H9 (cell line): ENCODE measurements at regions not wholly inside any gene's neighbourhood (a gene's known extent, or its start where the extent isn't known, plus 50 kb on each side); places are given as distances from the start of the nearest gene placed in this dataset.

ENCODE experiments used
- DNase-seq: peaks from one replicate; pipeline ENCODE4 v3.0.0-alpha.2; 2017
- H2AFZ ChIP-seq: one replicate; pipeline ENCODE4 v1.6.1; 2013; ENCODE audit warnings: mild to moderate bottlenecking, low read length, control low read depth, moderate library complexity
- H2AK5ac ChIP-seq: 2 replicates; pipeline ENCODE4 v1.6.1; 2013; ENCODE audit warnings: low read length, control low read depth, mixed read lengths; ENCODE audit not compliant: insufficient read length
- H2BK120ac ChIP-seq: one replicate; pipeline ENCODE4 v1.6.1; 2013; ENCODE audit warnings: low read depth, mild to moderate bottlenecking, low read length, control low read depth, inconsistent platforms; ENCODE audit not compliant: poor library complexity, severe bottlenecking
- H2BK12ac ChIP-seq: 2 replicates; pipeline ENCODE4 v1.6.1; 2013; ENCODE audit warnings: low read length, control low read depth, mixed read lengths, low read depth; ENCODE audit not compliant: insufficient read length
- H2BK15ac ChIP-seq: 2 replicates; pipeline ENCODE4 v1.6.1; 2013; ENCODE audit warnings: low read depth, low read length, control low read depth
- H2BK20ac ChIP-seq: one replicate; pipeline ENCODE4 v1.6.1; 2013; ENCODE audit warnings: low read depth, mild to moderate bottlenecking, low read length, control low read depth, inconsistent platforms; ENCODE audit not compliant: poor library complexity, severe bottlenecking
- H2BK5ac ChIP-seq: 2 replicates; pipeline ENCODE4 v1.6.1; 2013; ENCODE audit warnings: low read length, control low read depth, mixed read lengths; ENCODE audit not compliant: insufficient read length
- H3K14ac ChIP-seq: 2 replicates; pipeline ENCODE4 v1.6.1; 2013; ENCODE audit warnings: low read length, control low read depth; ENCODE audit not compliant: insufficient read depth
- H3K18ac ChIP-seq: 2 replicates; pipeline ENCODE4 v1.6.1; 2013; ENCODE audit warnings: low read depth, mild to moderate bottlenecking, mixed read lengths, low read length, control low read depth; ENCODE audit not compliant: insufficient read length
- H3K23ac ChIP-seq: 2 replicates; pipeline ENCODE4 v1.6.1; 2013; ENCODE audit warnings: low read length, control low read depth, mixed read lengths, low read depth; ENCODE audit not compliant: insufficient read length
- H3K23me2 ChIP-seq: 2 replicates; pipeline ENCODE4 v1.6.1; 2013; ENCODE audit warnings: low read depth, mild to moderate bottlenecking, mixed read lengths, low read length, control low read depth; ENCODE audit not compliant: insufficient read length, poor library complexity, severe bottlenecking
- H3K27ac ChIP-seq: 2 replicates; pipeline ENCODE4 v1.5.1; 2013; ENCODE audit warnings: low read length, control low read depth, mixed read lengths, low read depth; ENCODE audit not compliant: insufficient read length
- H3K27me3 ChIP-seq: 2 replicates; pipeline ENCODE4 v1.6.1; 2013; ENCODE audit warnings: low read length, control low read depth, inconsistent platforms; ENCODE audit not compliant: insufficient read depth
- H3K4ac ChIP-seq: 2 replicates; pipeline ENCODE4 v1.6.1; 2013; ENCODE audit warnings: low read depth, mild to moderate bottlenecking, control low read depth, inconsistent platforms, low read length, moderate library complexity
- H3K4me1 ChIP-seq: 2 replicates; pipeline ENCODE4 v1.6.1; 2013; ENCODE audit warnings: low read length, control low read depth, inconsistent platforms; ENCODE audit not compliant: insufficient read depth
- H3K4me2 ChIP-seq: 2 replicates; pipeline ENCODE4 v1.6.1; 2013; ENCODE audit warnings: low read length, control low read depth, mixed read lengths; ENCODE audit not compliant: insufficient read length, insufficient read depth
- H3K56ac ChIP-seq: 2 replicates; pipeline ENCODE4 v1.6.1; 2013; ENCODE audit warnings: low read depth, mild to moderate bottlenecking, mixed read lengths, low read length, control low read depth; ENCODE audit not compliant: insufficient read length
- H3K79me1 ChIP-seq: 2 replicates; pipeline ENCODE4 v1.6.1; 2013; ENCODE audit warnings: low read depth, mild to moderate bottlenecking, moderate library complexity, low read length, control low read depth, inconsistent platforms; ENCODE audit not compliant: insufficient read depth, poor library complexity, severe bottlenecking
- H3K79me2 ChIP-seq: 2 replicates; pipeline ENCODE4 v1.6.1; 2013; ENCODE audit warnings: low read length, control low read depth, inconsistent platforms; ENCODE audit not compliant: insufficient read depth
- H3K9ac ChIP-seq: 2 replicates; pipeline ENCODE4 v1.6.1; 2013; ENCODE audit warnings: low read length, control low read depth, mixed read lengths; ENCODE audit not compliant: insufficient read length; ENCODE audit errors: extremely low read depth
- H3K9me3 ChIP-seq: one replicate; pipeline ENCODE4 v1.6.1; 2013; ENCODE audit warnings: low read depth, low read length, inconsistent platforms; ENCODE audit not compliant: control insufficient read depth
- H3T11ph ChIP-seq: one replicate; pipeline ENCODE4 v1.6.1; 2013; ENCODE audit warnings: mild to moderate bottlenecking, low read length, control low read depth, inconsistent platforms
- H4K20me1 ChIP-seq: one replicate; pipeline ENCODE4 v1.6.1; 2013; ENCODE audit not compliant: control insufficient read depth, insufficient read length, insufficient read depth
- H4K5ac ChIP-seq: 2 replicates; pipeline ENCODE4 v1.6.1; 2013; ENCODE audit warnings: low read depth, mild to moderate bottlenecking, mixed read lengths, low read length, control low read depth; ENCODE audit not compliant: insufficient read length
- H4K8ac ChIP-seq: replicated peaks from 2 replicates; pipeline ENCODE4 v1.6.1; 2013; ENCODE audit warnings: low read length, control low read depth, mixed read lengths, low read depth; ENCODE audit not compliant: insufficient read length
- H4K91ac ChIP-seq: 2 replicates; pipeline ENCODE4 v1.6.1; 2013; ENCODE audit warnings: low read depth, mild to moderate bottlenecking, moderate library complexity, mixed read lengths, low read length, control low read depth; ENCODE audit not compliant: insufficient read length
- H3K27ac Mint-ChIP-seq, 3 experiments: 2 replicates in 2 of 3; 3 replicates in 1 of 3; pipeline ENCODE4 v1.8.0; 2020 to 2021; ENCODE audit warnings: mixed read lengths in 3 of 3, mild to moderate bottlenecking in 1 of 3, moderate library complexity in 1 of 3
- H3K27me3 Mint-ChIP-seq: 2 replicates; pipeline ENCODE4 v1.8.0; 2021; ENCODE audit warnings: low read depth, mild to moderate bottlenecking, moderate library complexity, mixed read lengths
- H3K36me3 Mint-ChIP-seq, 3 experiments: 2 replicates in 2 of 3; 3 replicates in 1 of 3; pipeline ENCODE4 v1.8.0; 2020 to 2021; ENCODE audit warnings: low read depth in 3 of 3, mixed read lengths in 3 of 3; ENCODE audit not compliant: insufficient read depth in 1 of 3
- H3K4me1 Mint-ChIP-seq, 2 experiments: 2 replicates each; pipeline ENCODE4 v1.8.0; 2020; ENCODE audit warnings: mixed read lengths in 2 of 2
- H3K4me3 Mint-ChIP-seq, 2 experiments: 2 replicates in 1 of 2; 3 replicates in 1 of 2; pipeline ENCODE4 v1.8.0; 2020 to 2021; ENCODE audit warnings: mild to moderate bottlenecking in 2 of 2, mixed read lengths in 2 of 2, moderate library complexity in 1 of 2
- H3K9me3 Mint-ChIP-seq, 2 experiments: 2 replicates in 1 of 2; 3 replicates in 1 of 2; pipeline ENCODE4 v1.8.0; 2020; ENCODE audit warnings: mild to moderate bottlenecking in 2 of 2, mixed read lengths in 2 of 2, moderate library complexity in 1 of 2
- WGBS: extraction: QIAGEN DNeasy Blood & Tissue Kit; methylation state at CpG from one replicate; pipeline ENCODE4 v1.1.7; 2013; ENCODE audit warnings: missing lambda C conversion rate, low lambda C conversion rate, mixed read lengths; ENCODE audit not compliant: insufficient read length; ENCODE audit errors: extremely low coverage; 5-methylcytosine and 5-hydroxymethylcytosine counted together
- TF ChIP-seq, protein P1 (sequence below): fragments of 200-600 bp; sonication (generic); conservative IDR thresholded peaks from 3 replicates; pipeline ENCODE4 v1.8.0; 2021; ENCODE audit warnings: antibody characterized with exemption, mild to moderate bottlenecking

- no peak overlapping the region for H3K56ac ChIP-seq
- no peak overlapping the region for H2BK20ac ChIP-seq
- H3K9me3 Mint-ChIP-seq, result no peaks in the 10 kb centered on the region
- H3K4ac ChIP-seq, result no peak overlapping the region
- H3K4me3 Mint-ChIP-seq, result no peak overlapping the region
- no peak overlapping the region for H3K14ac ChIP-seq
- no peak overlapping the region for H2BK5ac ChIP-seq
- H3K9me3 ChIP-seq, result no peaks in the 10 kb centered on the region
- no peaks in the 10 kb centered on the region for H3K23me2 ChIP-seq
- no peak overlapping the region for H3K27ac Mint-ChIP-seq
- no peak overlapping the region for H2AK5ac ChIP-seq
- H3K79me1 ChIP-seq, result no peaks in the 10 kb centered on the region
- TF ChIP-seq, protein P1, sequence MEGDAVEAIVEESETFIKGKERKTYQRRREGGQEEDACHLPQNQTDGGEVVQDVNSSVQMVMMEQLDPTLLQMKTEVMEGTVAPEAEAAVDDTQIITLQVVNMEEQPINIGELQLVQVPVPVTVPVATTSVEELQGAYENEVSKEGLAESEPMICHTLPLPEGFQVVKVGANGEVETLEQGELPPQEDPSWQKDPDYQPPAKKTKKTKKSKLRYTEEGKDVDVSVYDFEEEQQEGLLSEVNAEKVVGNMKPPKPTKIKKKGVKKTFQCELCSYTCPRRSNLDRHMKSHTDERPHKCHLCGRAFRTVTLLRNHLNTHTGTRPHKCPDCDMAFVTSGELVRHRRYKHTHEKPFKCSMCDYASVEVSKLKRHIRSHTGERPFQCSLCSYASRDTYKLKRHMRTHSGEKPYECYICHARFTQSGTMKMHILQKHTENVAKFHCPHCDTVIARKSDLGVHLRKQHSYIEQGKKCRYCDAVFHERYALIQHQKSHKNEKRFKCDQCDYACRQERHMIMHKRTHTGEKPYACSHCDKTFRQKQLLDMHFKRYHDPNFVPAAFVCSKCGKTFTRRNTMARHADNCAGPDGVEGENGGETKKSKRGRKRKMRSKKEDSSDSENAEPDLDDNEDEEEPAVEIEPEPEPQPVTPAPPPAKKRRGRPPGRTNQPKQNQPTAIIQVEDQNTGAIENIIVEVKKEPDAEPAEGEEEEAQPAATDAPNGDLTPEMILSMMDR, result no peak
- H4K5ac ChIP-seq, result no peak overlapping the region
- peaks cover 4% of the 10 kb centered on the region; the same call in 1 of the 2 replicates for H3K4me1 ChIP-seq
- H3K18ac ChIP-seq, result no peak overlapping the region
- H3K9ac ChIP-seq, result no peak overlapping the region
- DNase-seq, result no peak
- H2BK15ac ChIP-seq, result no peak overlapping the region
- H3K4me2 ChIP-seq, result no peak overlapping the region
- H4K20me1 ChIP-seq, result no peaks in the 10 kb centered on the region
- H3K27me3 ChIP-seq, result no peaks in the 10 kb centered on the region
- no CpG with 5 or more reads among the region's 1 CpG for WGBS
- H2BK12ac ChIP-seq, result no peak overlapping the region
- H3K27ac ChIP-seq, result no peak overlapping the region
- H3T11ph ChIP-seq, result no peak overlapping the region
- H3K4me1 Mint-ChIP-seq, result peaks cover 13 to 25% of the 10 kb centered on the region in 2 experiments
- H4K91ac ChIP-seq, result no peak overlapping the region
- H4K8ac ChIP-seq, result no peak overlapping the region
- no peak overlapping the region for H3K23ac ChIP-seq
- no peaks in the 10 kb centered on the region for H3K79me2 ChIP-seq
- H2BK120ac ChIP-seq, result no peak overlapping the region
- H2AFZ ChIP-seq, result no peak overlapping the region
- H3K36me3 Mint-ChIP-seq, result no peaks in the 10 kb centered on the region
- H3K27me3 Mint-ChIP-seq, result no peaks in the 10 kb centered on the region
Measured at GRCh38 chr1:81519987-81520386, 280.7 kb upstream of the ADGRL2 start.
